ENCODE measurements at regions not wholly inside any gene's neighbourhood (a gene's known extent, or its start where the extent isn't known, plus 50 kb on each side); places are given as distances from the start of the nearest gene placed in this dataset.

DNA sequence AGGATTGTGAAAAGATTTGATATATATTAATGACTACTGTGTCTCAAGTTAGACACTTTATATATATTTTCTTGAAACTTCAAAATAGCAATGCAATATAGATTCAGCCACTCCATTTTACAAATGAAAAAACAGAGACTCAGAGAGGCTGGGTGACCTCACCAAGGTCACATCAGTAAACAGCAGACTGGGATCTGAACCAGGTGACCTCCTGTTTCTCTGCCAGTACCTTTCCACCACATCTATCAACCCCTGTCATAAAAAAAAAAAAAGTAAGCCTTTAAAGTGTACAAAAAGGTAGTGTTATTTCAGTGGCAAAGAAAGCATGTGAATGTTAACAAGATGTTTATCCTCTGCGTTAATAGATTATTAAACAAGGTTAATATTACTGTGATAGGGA, 466.5 kb upstream of the DYNLRB2 start:
- ATAC-seq (no peak), DNase-seq (no peak)
- intact Hi-C loops (cut with micrococcal nuclease): no loop called here

DNA sequence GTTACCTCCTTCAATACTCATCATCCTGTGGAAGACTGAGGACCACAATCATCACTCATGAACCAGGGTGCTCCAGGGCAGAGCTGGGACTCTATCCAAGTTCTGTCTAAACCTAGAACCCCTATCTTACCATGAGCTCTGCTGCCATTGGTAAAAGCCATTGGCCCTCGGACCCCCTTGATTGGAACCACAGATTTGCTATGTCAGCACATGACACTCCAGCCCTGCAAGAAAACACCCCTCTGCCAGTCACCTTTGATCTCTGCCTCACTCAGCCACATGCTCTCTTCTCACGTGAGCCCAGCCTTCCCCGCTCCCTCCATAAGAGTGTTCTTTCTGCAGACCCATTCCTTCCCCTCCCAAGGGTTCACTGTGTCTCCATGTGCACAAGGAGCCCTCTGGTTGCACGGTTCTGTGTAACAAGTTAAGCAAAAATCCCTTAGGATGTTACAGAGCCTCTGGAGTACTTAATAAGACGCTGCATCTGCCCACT, 468.8 kb upstream of the DYNLRB2 start:
- DNase-seq (no peak), ATAC-seq (no peak)
- intact Hi-C loops (cut with micrococcal nuclease): no loop called here

GRCh38 chr16:80066805-80067580, 466.5 kb upstream of the MAF start:
- intact Hi-C loops (cut with micrococcal nuclease): no loop called here
- ATAC-seq: no peak
- DNase-seq: no peak

DNA sequence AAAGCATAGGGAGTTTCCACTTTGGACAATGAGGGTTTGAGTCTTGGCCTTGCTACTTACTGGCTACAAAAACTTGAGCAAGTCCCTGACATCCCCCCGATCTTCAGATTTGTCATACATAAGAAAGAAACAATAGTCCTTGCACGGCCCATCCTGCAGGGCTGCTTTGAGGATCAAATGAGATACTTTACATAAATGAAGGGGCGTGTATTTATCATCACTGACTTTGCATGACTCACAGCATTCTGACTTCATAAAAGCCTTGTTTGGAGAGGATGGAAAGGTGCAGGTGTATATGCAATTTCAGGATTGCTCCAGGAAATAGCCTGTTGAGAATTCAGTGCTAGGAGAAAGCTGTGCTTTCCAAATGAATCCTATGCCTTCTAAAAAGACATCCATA, 465.0 kb upstream of the MAF start:
- intact Hi-C loops (cut with micrococcal nuclease): no loop called here
- no peak for ATAC-seq
- no peak for DNase-seq

GRCh38 chr16:80063713-80064069, 463.2 kb upstream of the MAF start:
- DNase-seq (no peak), ATAC-seq (no peak)
- intact Hi-C loops (cut with micrococcal nuclease): no loop called here

GRCh38 chr16:80063031-80063712, 462.6 kb upstream of the MAF start:
- intact Hi-C loops (cut with micrococcal nuclease): no loop called here
- ATAC-seq (peak; percentile 61), DNase-seq (peak; percentile 28)

GRCh38 chr16:80062361-80063030, 462.0 kb upstream of the MAF start:
- ATAC-seq: no peak

DNA sequence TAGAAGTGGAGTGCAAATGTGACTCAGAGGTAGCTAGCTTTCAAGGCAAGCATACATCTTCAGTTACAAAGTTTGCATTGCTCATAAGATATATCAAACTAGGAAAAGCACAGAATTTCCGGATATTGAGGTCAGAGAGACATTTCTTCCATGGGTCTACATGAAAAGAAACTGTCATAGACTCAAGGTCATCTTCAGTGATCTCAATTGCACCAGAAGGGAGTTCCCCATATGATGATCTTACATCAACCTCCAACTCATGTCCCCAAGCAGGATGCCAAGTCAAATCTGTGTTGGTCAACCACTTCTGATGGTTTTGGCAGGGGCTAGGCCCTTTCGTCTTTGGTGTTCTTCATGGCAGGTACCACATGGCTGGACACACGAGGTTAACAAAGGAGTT, 459.9 kb upstream of the MAF start:
- ATAC-seq (no peak), DNase-seq (no peak)
- intact Hi-C loops (cut with micrococcal nuclease): no loop called here

More at GRCh38 chr16:80062361-80063030, 462.0 kb upstream of the MAF start:
- DNase-seq: no peak
- intact Hi-C loops (cut with micrococcal nuclease): no loop called here

DNA sequence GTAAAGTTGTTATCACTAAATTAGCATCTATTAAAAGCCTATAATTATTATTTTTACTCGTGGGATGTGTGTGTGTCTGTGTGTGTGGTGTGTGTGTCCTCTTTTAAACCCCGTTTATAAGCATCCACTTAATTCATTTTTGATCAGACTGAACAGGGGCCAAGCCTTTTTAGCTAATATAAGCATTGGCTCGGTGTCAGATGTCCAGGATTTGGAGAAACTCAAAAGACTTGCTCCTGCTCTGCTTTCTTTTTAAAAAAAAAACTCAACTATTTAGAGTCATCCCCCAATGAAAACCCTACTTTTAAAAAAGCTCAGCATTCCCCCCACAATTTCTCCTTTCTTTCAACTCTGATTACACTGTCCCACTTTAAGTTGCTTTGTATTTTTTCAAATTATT, 459.3 kb upstream of the MAF start:
- DNase-seq (no peak), ATAC-seq (no peak)
- intact Hi-C loops (cut with micrococcal nuclease): no loop called here

- DNase-seq (peak; percentile 71), ATAC-seq (peak; percentile 85)
- intact Hi-C loops (cut with micrococcal nuclease): no loop called here
Observed at GRCh38 chr16:80058214-80058613, 457.7 kb upstream of the MAF start.

DNA sequence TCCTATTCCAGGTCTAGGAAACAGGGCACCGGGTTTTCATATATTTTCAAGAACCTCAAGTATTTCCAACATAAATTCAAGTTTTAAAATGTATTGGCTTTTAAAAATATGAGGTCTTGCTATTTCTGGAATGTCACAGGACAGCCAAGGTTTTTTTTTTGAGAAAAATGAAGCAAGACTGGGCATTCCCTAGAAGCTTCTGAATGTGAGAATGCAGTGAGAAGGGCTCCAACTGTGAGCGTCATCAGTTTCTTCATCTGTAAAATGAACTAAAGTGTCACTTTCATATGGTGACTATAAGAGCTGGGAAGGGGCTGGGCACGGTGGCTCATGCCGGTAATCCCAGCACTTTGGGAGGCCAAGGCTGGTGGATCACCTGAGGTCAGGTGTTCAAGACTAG, 455.8 kb upstream of the MAF start:
- no peak for ATAC-seq
- no peak for DNase-seq
- intact Hi-C loops (cut with micrococcal nuclease): no loop called here

GRCh38 chr16:80055831-80056230, 455.3 kb upstream of the MAF start:
- ATAC-seq (no peak), DNase-seq (no peak)
- intact Hi-C loops (cut with micrococcal nuclease): no loop called here

- no peak for DNase-seq
- ATAC-seq: no peak
- intact Hi-C loops (cut with micrococcal nuclease): no loop called here
Observed at GRCh38 chr16:80054647-80055046, 454.1 kb upstream of the MAF start.

- DNase-seq: no peak
- no peak for ATAC-seq
- intact Hi-C loops (cut with micrococcal nuclease): no loop called here
Observed at GRCh38 chr16:80051040-80051439, 450.5 kb upstream of the MAF start.

GRCh38 chr16:80048250-80048649, 447.7 kb upstream of the MAF start:
- intact Hi-C loops (cut with micrococcal nuclease): no loop called here
- DNase-seq (no peak), ATAC-seq (no peak)

GRCh38 chr16:80047842-80048241, 447.3 kb upstream of the MAF start:
- no peak for ATAC-seq
- no peak for DNase-seq
- intact Hi-C loops (cut with micrococcal nuclease): no loop called here

DNA sequence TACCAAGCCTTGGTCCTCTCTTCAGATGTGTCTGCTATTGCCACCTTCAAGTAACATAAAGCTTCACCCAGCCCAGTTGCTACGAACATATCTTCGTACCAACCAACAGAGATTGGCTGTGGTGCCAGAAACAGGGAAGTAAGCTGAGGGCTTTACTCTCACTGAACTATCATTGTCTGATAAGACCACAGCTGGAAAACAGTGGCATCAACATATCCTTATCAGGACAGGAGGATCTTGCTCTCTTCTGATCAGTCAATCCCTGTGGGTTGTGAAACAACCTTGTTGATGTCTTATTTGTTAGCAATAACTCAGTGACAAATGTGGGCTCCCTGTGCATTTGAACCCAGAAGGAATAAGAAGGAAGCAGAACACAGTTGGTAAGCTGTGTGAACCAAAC, 446.3 kb upstream of the MAF start:
- intact Hi-C loops (cut with micrococcal nuclease): no loop called here
- no peak for ATAC-seq
- no peak for DNase-seq

GRCh38 chr16:80046261-80046660, 445.7 kb upstream of the MAF start:
- ATAC-seq: no peak
- no peak for DNase-seq
- intact Hi-C loops (cut with micrococcal nuclease): no loop called here

- ATAC-seq (no peak), DNase-seq (no peak)
- intact Hi-C loops (cut with micrococcal nuclease): no loop called here
Observed at GRCh38 chr16:80045861-80046260, 445.3 kb upstream of the MAF start.

GRCh38 chr16:80041410-80041809, 440.9 kb upstream of the MAF start:
- intact Hi-C loops (cut with micrococcal nuclease): no loop called here
- no peak for ATAC-seq
- no peak for DNase-seq

Data from left ventricle myocardium superior (tissue), 1 donor.